ENCODE measurements at regions not wholly inside any gene's neighbourhood (a gene's known extent, or its start where the extent isn't known, plus 50 kb on each side); places are given as distances from the start of the nearest gene placed in this dataset.

GRCh38 chr1:38534473-38534823, 325.1 kb downstream of the RRAGC start:
- no peak for DNase-seq

GRCh38 chr1:38533772-38534472, 325.6 kb downstream of the RRAGC start:
- DNase-seq, result no peak

GRCh38 chr1:38530957-38531356, 328.6 kb downstream of the RRAGC start:
- no peak for DNase-seq

GRCh38 chr1:38529946-38530345, 329.6 kb downstream of the RRAGC start:
- DNase-seq, result no peak

- no peak for DNase-seq
These were observed 330.2 kb downstream of the RRAGC start for GRCh38 chr1:38529391-38529790.

- no peak for DNase-seq
These were observed 330.9 kb downstream of the RRAGC start for GRCh38 chr1:38528623-38529022.

- DNase-seq, result no peak
These were observed 332.1 kb downstream of the RRAGC start for GRCh38 chr1:38527373-38527966.

GRCh38 chr1:38526046-38526445, 333.5 kb downstream of the RRAGC start:
- no peak for DNase-seq

GRCh38 chr1:38525343-38526043, 334.1 kb downstream of the RRAGC start:
- DNase-seq, result no peak

GRCh38 chr1:38524025-38524641, 335.4 kb downstream of the RRAGC start:
- no peak for DNase-seq

- no peak for DNase-seq
These were observed 336.0 kb downstream of the RRAGC start for GRCh38 chr1:38523568-38523939.

GRCh38 chr1:38522915-38523567, 336.5 kb downstream of the RRAGC start:
- no peak for DNase-seq

- no peak for DNase-seq
These were observed 343.0 kb downstream of the RRAGC start for GRCh38 chr1:38516560-38516959.

- no peak for DNase-seq
These were observed 346.8 kb downstream of the RRAGC start for GRCh38 chr1:38512789-38513188.

- no peak for DNase-seq
These were observed 347.4 kb downstream of the RRAGC start for GRCh38 chr1:38512024-38512767.

- DNase-seq, result no peak
These were observed 351.3 kb downstream of the RRAGC start for GRCh38 chr1:38508232-38508631.

- no peak for DNase-seq
These were observed 352.0 kb downstream of the RRAGC start for GRCh38 chr1:38507563-38507962.

- no peak for DNase-seq
These were observed 353.6 kb downstream of the RRAGC start for GRCh38 chr1:38505944-38506343.

- no peak for DNase-seq
These were observed 356.8 kb downstream of the RRAGC start for GRCh38 chr1:38502758-38503157.

- no peak for DNase-seq
These were observed 358.7 kb downstream of the RRAGC start for GRCh38 chr1:38500891-38501290.

GRCh38 chr1:38500352-38500751, 359.2 kb downstream of the RRAGC start:
- DNase-seq, result no peak

- DNase-seq, result no peak
These were observed 360.9 kb downstream of the RRAGC start for GRCh38 chr1:38498686-38499085.

Measured in NCI-H1930 (cell line).